NCI-H146 (cell line): ENCODE measurements at regions not wholly inside any gene's neighbourhood (a gene's known extent, or its start where the extent isn't known, plus 50 kb on each side); places are given as distances from the start of the nearest gene placed in this dataset.

Experiments
- DNase-seq: peaks from one replicate; lab custom pipeline; 2025; lab: John Stamatoyannopoulos, UW

DNA sequence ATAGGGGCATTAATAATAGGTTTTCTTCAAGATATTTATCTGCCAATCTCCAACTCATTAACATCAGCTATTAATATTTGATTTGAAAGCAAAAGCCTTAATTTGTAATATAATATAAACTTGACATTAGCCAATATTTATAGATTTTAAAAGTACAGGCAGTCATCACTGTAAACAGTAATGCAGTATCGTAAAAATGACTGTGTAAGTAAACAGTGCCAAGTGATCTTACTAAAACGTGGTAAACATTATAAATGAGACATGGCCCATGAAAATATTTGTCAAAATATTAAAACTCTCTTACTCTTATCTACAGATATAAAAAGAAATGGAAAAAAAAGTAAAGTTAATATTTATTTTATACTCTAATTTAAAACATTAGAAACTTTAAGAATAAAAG, 101.6 kb upstream of the EPHA6 start:
- DNase-seq = no peak

- DNase-seq = no peak
Observed at GRCh38 chr3:96719921-96720320, 94.5 kb upstream of the EPHA6 start.

DNA sequence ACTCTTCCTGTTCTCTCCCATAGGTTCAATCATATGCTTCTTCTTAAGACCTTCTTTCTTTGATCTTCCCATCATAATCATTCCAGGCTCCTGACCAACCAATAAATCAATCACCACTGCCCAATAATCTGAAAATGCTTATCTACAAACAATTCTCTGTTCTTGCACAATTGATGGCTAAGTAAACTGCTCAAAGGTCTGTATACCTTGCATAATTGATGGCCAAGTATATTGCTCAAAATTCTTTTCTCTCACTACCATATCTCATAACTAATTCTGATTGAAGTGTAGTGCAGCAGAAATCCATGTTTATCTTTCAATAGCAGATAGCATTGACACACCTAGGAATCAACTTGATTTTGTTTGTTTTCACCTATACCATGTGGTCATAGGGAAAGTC, 83.4 kb upstream of the EPHA6 start:
- no peak for DNase-seq

GRCh38 chr3:96734273-96735009, 80.0 kb upstream of the EPHA6 start:
- DNase-seq = no peak

DNA sequence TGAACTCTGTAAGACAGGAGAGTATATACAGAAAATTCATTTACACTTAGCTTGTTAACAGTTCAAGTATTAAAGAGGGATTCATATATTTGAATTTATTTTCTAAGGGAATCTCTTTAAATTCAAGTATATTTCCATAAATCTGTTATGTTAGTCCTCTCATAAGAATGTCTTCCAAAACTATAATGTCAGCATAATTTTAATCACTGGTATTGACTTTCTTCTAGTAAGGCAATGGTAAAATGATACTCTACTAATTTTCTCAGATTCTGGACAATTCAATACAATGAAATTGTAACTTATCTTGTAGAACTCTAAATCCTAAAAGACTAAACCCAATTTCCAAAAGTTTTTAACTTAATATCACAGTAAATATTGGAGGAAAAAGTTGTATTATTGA, 66.3 kb upstream of the EPHA6 start:
- no peak for DNase-seq

DNA sequence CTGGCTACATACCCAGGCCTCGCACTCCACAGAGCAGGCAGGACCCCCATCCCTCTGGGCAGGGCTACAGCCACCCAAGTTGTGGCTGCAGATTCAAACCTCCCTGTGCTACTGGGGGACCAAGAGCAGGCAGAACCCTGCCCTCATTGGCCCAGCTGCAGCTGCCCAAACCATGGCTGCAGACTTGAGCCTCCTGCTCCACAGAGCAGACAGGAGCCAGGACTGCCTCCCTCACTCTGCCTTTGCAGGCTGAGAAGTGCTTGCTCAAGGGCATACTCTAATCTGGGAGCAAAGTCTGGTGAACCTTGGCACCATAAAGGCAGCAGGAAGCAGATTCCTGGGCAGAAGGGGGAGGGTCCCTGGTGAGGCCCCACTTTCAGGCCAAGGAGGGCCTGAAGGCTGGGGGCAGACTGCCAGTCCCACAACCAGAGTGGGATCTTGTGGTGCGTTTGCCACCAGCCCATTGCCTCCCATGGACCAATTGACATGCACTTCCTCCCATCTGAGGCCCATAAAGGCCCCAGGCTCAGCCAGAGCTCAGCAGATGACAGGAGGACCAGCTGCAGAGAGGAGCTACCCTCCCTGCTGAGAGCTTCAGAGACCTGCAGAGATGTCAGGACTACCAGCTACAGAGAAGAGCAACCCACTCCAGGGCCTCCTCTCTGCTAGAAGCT, 64.2 kb upstream of the EPHA6 start:
- no peak for DNase-seq

DNA sequence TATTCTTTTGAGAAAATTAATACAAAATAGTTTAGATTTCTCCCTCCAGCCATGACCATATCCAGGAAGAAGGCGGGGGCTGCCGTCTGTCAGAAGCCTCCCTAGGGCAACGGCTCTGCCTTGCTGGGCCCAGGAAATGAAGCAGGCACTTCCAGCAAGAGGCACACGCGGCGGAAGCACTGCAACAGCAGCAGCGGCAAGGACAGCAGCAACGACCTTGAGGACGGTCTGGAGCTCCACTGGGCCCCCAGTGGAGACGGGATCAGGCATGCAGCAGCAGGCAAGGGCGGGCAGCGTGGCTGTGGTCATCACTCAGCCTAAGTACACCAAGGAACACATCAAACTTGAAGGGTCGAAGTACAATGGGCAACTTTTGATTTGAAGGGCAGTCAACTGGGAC, 61.3 kb upstream of the EPHA6 start:
- no peak for DNase-seq

DNA sequence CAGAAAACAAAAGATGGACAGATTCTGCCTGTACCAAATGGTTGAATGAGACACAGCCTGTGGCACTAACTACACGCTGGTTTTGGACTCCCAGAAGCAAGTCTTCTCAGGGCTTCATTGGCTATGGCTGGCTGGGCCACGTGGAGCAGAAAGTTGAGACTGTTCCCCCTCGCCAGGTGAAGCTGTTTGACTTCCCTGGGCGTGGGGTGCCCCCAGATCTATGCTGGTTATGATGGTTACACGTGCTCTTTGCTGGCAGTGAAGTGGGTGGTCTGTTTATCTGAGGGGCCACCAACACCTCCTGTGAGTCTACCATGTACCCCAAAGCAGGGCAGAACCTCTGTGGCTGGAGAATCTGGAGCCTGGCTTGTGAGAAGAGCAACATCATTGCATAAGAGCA, 60.3 kb upstream of the EPHA6 start:
- DNase-seq = no peak

- DNase-seq = no peak
Observed at GRCh38 chr3:96755519-96755918, 58.9 kb upstream of the EPHA6 start.

DNA sequence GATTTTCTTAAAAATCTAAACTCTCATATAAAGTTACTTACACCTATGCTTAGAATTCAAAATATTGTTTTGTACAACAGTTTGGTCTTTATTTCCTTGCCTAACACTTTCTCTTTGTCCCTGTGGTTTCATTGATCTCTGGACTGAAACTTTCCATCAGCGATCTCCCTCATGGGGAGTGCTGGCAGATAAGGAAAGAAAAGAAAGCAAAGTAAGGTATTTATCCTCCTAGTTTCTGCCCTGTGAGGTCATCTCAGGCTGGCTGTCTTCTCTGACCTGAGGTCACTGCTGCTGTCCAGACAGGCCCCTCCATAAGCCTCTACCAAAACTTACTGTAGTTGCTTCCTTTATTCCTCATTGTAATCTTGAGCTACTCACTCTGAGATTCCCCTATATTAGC, 57.9 kb upstream of the EPHA6 start:
- no peak for DNase-seq

DNA sequence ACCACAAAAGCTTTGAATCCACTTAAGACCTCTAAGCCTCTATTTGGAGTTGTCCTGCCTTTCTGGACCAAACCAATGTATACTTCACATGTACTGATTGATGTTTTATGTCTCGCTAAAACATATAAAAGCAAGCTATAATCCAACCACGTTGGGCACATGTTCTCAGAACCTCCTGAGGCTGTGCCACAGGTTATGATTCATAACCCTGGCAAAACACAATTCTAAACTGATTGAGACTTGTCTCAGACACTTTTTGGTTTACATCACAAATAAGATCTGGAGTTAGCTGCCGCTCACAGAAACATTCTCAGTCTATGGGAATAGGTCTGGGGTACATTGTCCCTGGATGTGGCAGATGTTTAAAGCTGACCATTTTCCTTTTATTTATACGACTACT, 53.4 kb upstream of the EPHA6 start:
- no peak for DNase-seq
